ENCODE measurements at regions not wholly inside any gene's neighbourhood (a gene's known extent, or its start where the extent isn't known, plus 50 kb on each side); places are given as distances from the start of the nearest gene placed in this dataset.

DNA sequence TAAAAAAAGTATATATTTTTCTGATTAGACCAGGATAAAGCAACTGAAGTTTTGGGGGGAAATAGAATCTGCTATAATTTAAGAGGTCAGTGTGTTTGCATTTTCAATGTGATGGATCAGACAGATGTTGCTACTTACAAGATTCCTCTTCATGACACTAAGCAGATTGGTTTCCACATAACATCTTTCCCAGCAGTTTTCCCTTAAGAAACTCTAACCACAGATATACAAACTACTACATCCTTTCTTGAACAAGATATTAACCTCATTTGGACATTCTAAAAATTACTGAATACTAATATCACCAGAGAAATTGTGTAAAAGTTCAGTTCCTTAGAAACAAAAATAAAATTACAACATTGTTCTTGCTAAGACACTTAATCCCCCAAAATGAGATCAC lies 106.7 kb upstream of the GUCY1A1 start:
- DNase-seq (ENCODE audit: low spot score, unreplicated experiment), result no peak
- H3K36me3 Mint-ChIP-seq (ENCODE audit: insufficient read depth), result no peaks in the 10 kb centered on the region
- no peak overlapping the region for H3K4me3 Mint-ChIP-seq (ENCODE audit: low read depth)
- no peaks in the 10 kb centered on the region for H3K4me1 Mint-ChIP-seq (ENCODE audit: low read depth)
- no peak overlapping the region for H3K27ac Mint-ChIP-seq
- peaks cover 27% of the 10 kb centered on the region for H3K9me3 Mint-ChIP-seq (ENCODE audit: low read depth)
- TF ChIP-seq, protein P1, sequence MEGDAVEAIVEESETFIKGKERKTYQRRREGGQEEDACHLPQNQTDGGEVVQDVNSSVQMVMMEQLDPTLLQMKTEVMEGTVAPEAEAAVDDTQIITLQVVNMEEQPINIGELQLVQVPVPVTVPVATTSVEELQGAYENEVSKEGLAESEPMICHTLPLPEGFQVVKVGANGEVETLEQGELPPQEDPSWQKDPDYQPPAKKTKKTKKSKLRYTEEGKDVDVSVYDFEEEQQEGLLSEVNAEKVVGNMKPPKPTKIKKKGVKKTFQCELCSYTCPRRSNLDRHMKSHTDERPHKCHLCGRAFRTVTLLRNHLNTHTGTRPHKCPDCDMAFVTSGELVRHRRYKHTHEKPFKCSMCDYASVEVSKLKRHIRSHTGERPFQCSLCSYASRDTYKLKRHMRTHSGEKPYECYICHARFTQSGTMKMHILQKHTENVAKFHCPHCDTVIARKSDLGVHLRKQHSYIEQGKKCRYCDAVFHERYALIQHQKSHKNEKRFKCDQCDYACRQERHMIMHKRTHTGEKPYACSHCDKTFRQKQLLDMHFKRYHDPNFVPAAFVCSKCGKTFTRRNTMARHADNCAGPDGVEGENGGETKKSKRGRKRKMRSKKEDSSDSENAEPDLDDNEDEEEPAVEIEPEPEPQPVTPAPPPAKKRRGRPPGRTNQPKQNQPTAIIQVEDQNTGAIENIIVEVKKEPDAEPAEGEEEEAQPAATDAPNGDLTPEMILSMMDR (IDR thresholded peaks at IDR 0.05; ENCODE audit: unreplicated experiment), result no peak
- no peaks in the 10 kb centered on the region for H3K27me3 Mint-ChIP-seq

DNA sequence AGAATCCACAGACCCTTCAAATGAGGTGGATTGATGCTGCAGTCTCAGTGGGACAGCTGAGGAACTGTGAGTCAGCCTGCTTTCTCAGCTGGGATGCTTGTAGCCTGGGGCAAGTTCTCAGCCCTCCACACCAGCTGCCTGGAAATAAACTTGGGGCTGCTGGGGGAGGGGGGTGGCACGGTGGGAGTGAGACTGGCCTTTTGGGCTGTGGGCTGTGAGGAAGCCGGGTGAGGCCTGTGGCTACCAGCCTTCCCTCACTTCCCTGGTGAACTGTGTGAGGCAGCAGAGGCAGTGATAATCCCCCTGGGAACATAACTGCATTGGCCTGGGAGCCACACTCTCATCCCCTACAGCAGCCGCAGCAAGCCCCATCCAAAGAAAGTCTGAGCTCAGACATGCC lies 114.5 kb upstream of the GUCY1A1 start:
- DNase-seq (ENCODE audit: low spot score, unreplicated experiment), result no peak
- Mint-ChIP-seq H3K27me3 (no peaks in the 10 kb centered on the region), H3K36me3 (ENCODE audit: insufficient read depth) (peaks cover 1% of the 10 kb centered on the region), H3K27ac (no peak overlapping the region), H3K4me1 (ENCODE audit: low read depth) (no peaks in the 10 kb centered on the region), H3K4me3 (ENCODE audit: low read depth) (no peak overlapping the region), H3K9me3 (ENCODE audit: low read depth) (peaks cover 33% of the 10 kb centered on the region)
- TF ChIP-seq, protein P1 (IDR thresholded peaks at IDR 0.05; ENCODE audit: unreplicated experiment), result no peak

DNA sequence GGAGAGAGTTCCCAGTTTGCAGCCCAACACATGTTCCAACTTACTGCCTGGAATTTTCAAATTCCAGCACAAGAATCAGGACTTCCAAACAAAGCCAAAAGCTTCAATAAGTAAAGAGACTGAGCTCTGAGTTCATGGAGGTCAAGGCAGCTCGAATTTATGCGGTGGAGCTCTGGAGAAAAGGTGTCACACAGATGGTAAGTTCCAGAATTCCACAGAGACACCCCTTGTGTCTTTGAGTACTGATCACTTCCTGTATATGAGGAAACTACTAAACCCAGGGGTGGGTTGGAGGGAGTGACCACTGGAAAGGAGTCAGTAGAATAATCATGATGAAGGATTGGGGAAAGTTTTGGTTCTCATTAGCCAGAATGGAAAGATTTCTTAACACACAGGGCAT lies 118.5 kb upstream of the GUCY1A1 start:
- no peak overlapping the region for H3K4me3 Mint-ChIP-seq (ENCODE audit: low read depth)
- H3K27ac Mint-ChIP-seq, result no peak overlapping the region
- no peaks in the 10 kb centered on the region for H3K4me1 Mint-ChIP-seq (ENCODE audit: low read depth)
- no peaks in the 10 kb centered on the region for H3K27me3 Mint-ChIP-seq
- TF ChIP-seq, protein P1 (IDR thresholded peaks at IDR 0.05; ENCODE audit: unreplicated experiment), result no peak
- peaks cover 10% of the 10 kb centered on the region for H3K9me3 Mint-ChIP-seq (ENCODE audit: low read depth)
- no peak for DNase-seq (ENCODE audit: low spot score, unreplicated experiment)
- no peaks in the 10 kb centered on the region for H3K36me3 Mint-ChIP-seq (ENCODE audit: insufficient read depth)

DNA sequence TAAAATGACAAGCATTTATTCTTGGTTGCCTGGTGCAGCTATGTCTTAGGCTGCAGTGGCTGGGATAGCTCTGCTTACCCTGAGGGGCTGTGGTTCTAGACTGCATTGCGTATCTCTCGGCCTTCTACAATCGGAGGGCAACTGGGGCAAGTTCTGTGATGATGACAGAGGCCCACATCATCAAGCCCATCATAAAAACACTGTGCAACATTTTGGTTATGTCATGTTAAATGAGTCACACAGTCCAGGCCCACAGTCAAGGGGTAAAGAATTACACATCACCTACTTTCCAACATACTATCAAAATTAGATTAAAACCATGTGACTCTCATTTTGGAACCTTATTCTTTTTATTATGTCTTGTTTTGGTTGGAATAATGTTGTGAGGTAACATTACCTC lies 120.2 kb upstream of the GUCY1A1 start:
- Mint-ChIP-seq H3K36me3 (ENCODE audit: insufficient read depth) (no peaks in the 10 kb centered on the region), H3K4me1 (ENCODE audit: low read depth) (no peaks in the 10 kb centered on the region), H3K4me3 (ENCODE audit: low read depth) (no peak overlapping the region), H3K27ac (no peak overlapping the region), H3K9me3 (ENCODE audit: low read depth) (peaks cover 3% of the 10 kb centered on the region), H3K27me3 (no peaks in the 10 kb centered on the region)
- no peak for DNase-seq (ENCODE audit: low spot score, unreplicated experiment)
- TF ChIP-seq, protein P1 (IDR thresholded peaks at IDR 0.05; ENCODE audit: unreplicated experiment), result no peak

DNA sequence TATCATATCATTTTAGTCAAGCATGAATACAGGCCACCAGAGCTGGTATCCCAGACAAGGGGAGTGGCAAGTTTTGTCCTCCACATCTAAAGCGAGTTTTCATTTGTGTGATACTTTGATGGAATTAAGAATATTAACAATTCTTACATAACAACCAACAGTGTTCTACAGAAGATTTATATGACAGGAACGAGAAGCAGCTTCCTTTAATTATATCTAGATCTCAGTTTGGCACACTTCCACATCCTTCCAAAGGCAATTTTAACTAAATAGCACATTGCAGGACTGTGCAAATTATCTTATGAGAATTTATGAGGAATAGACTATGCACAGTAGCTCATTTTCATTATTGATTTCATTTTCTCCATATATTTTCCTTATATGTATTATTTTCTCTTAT lies 121.2 kb upstream of the GUCY1A1 start:
- Mint-ChIP-seq H3K4me1 (ENCODE audit: low read depth) (no peaks in the 10 kb centered on the region), H3K27me3 (no peaks in the 10 kb centered on the region), H3K4me3 (ENCODE audit: low read depth) (no peak overlapping the region), H3K36me3 (ENCODE audit: insufficient read depth) (no peaks in the 10 kb centered on the region), H3K27ac (no peak overlapping the region), H3K9me3 (ENCODE audit: low read depth) (peaks cover 3% of the 10 kb centered on the region)
- no peak for DNase-seq (ENCODE audit: low spot score, unreplicated experiment)
- TF ChIP-seq, protein P1 (IDR thresholded peaks at IDR 0.05; ENCODE audit: unreplicated experiment), result no peak
